OCI-LY3 (cell line): ENCODE measurements at regions not wholly inside any gene's neighbourhood (a gene's known extent, or its start where the extent isn't known, plus 50 kb on each side); places are given as distances from the start of the nearest gene placed in this dataset.

Source experiments
- H2AFZ ChIP-seq: fragments of 200-600, 300-600 bp; shearing (Covaris generic); 2 replicates; pipeline ENCODE4 v1.6.0; 2014; ENCODE audit warnings: antibody characterized with exemption, low read depth, low read length
- H3K27ac ChIP-seq: fragments of 200-600, 300-600 bp; sonication (generic); 2 replicates; pipeline ENCODE4 v1.5.1; 2014; ENCODE audit warnings: mild to moderate bottlenecking, low read length, moderate library complexity, mixed read lengths
- H3K27me3 ChIP-seq: fragments of 200-600, 300-600 bp; sonication (generic); 2 replicates; pipeline ENCODE4 v1.6.1; 2014; ENCODE audit warnings: low read depth, low read length, mixed read lengths
- H3K36me3 ChIP-seq: fragments of 200-600, 300-600 bp; sonication (generic); replicated peaks from 2 replicates; pipeline ENCODE3; 2014; ENCODE audit warnings: low read depth, low read length, mixed read lengths
- H3K4me1 ChIP-seq: fragments of 300-600, 200-600 bp; sonication (generic); 2 replicates; pipeline ENCODE4 v1.6.1; 2014; ENCODE audit warnings: low read length, mixed read lengths
- H3K4me2 ChIP-seq: fragments of 200-600, 300-600 bp; sonication (generic); 2 replicates; pipeline ENCODE4 v1.6.1; 2014; ENCODE audit warnings: low read length, mixed read lengths
- H3K4me3 ChIP-seq: fragments of 300-600, 200-600 bp; sonication (generic); 2 replicates; pipeline ENCODE4 v1.5.1; 2014; ENCODE audit warnings: antibody characterized with exemption, mild to moderate bottlenecking, low read length, moderate library complexity
- H3K79me2 ChIP-seq: fragments of 300-600, 200-600 bp; shearing (Covaris generic); 2 replicates; pipeline ENCODE4 v1.6.1; 2014; ENCODE audit warnings: mild to moderate bottlenecking, low read length, mixed read lengths
- H3K9ac ChIP-seq: fragments of 300-600, 200-600 bp; shearing (Covaris generic); 2 replicates; pipeline ENCODE4 v1.6.0; 2014; ENCODE audit warnings: mild to moderate bottlenecking, low read length, moderate library complexity
- H3K9me3 ChIP-seq: fragments of 200-600, 300-600 bp; shearing (Covaris generic); 2 replicates; pipeline ENCODE4 v1.6.1; 2014; ENCODE audit warnings: low read length, mixed read lengths; ENCODE audit not compliant: insufficient read depth
- H4K20me1 ChIP-seq: fragments of 200-600, 300-600 bp; sonication (generic); 2 replicates; pipeline ENCODE4 v1.6.1; 2016; ENCODE audit warnings: low read length, mixed read lengths; ENCODE audit not compliant: insufficient read depth
- CTCF ChIP-seq: fragments of 200-600, 300-600 bp; sonication (generic); IDR thresholded peaks from 2 replicates; pipeline ENCODE4 v1.5.1; 2014; ENCODE audit warnings: antibody characterized with exemption, low read length, low read depth
- EZH2phosphoT487 ChIP-seq: fragments of 200-600 bp; shearing (Covaris generic); IDR thresholded peaks from 2 replicates; pipeline ENCODE4 v1.6.1; 2018; ENCODE audit warnings: antibody characterized with exemption, mixed run types, low read depth

GRCh38 chr4:186876961-186877626, 153.4 kb upstream of the FAT1 start:
- no peak overlapping the region for H3K4me2 ChIP-seq
- no peaks in the 10 kb centered on the region for H3K9me3 ChIP-seq
- H3K36me3 ChIP-seq = no peaks in the 10 kb centered on the region
- no peak overlapping the region for H2AFZ ChIP-seq
- H3K27ac ChIP-seq = no peak overlapping the region
- no peak overlapping the region for H3K4me3 ChIP-seq
- TF ChIP-seq CTCF (no peak), EZH2phosphoT487 (no peak)
- H3K27me3 ChIP-seq = no peaks in the 10 kb centered on the region
- no peaks in the 10 kb centered on the region for H4K20me1 ChIP-seq
- H3K79me2 ChIP-seq = no peaks in the 10 kb centered on the region
- H3K4me1 ChIP-seq = no peaks in the 10 kb centered on the region
- H3K9ac ChIP-seq = no peak overlapping the region

- Histone ChIP-seq H3K4me1 (no peaks in the 10 kb centered on the region), H3K9ac (no peak overlapping the region), H3K27me3 (no peaks in the 10 kb centered on the region), H3K4me2 (no peak overlapping the region), H4K20me1 (no peaks in the 10 kb centered on the region), H3K79me2 (no peaks in the 10 kb centered on the region), H2AFZ (no peak overlapping the region), H3K27ac (no peak overlapping the region), H3K4me3 (no peak overlapping the region), H3K9me3 (no peaks in the 10 kb centered on the region), H3K36me3 (no peaks in the 10 kb centered on the region)
- TF ChIP-seq EZH2phosphoT487 = no peak
- TF ChIP-seq CTCF = no peak
Observed at GRCh38 chr4:186878203-186878776, 154.6 kb upstream of the FAT1 start.

- Histone ChIP-seq H3K4me2 (no peak overlapping the region), H2AFZ (no peak overlapping the region), H3K4me1 (no peaks in the 10 kb centered on the region), H3K79me2 (no peaks in the 10 kb centered on the region), H4K20me1 (no peaks in the 10 kb centered on the region), H3K27ac (no peak overlapping the region), H3K4me3 (no peak overlapping the region), H3K9me3 (no peaks in the 10 kb centered on the region), H3K9ac (no peak overlapping the region), H3K27me3 (no peaks in the 10 kb centered on the region), H3K36me3 (no peaks in the 10 kb centered on the region)
- TF ChIP-seq EZH2phosphoT487 = no peak
- no peak for TF ChIP-seq CTCF
Observed at GRCh38 chr4:186881521-186882220, 158.0 kb upstream of the FAT1 start.

GRCh38 chr4:186882293-186882692, 158.6 kb upstream of the FAT1 start:
- H2AFZ ChIP-seq = no peak overlapping the region
- no peak overlapping the region for H3K27ac ChIP-seq
- no peaks in the 10 kb centered on the region for H3K9me3 ChIP-seq
- no peaks in the 10 kb centered on the region for H3K4me1 ChIP-seq
- H3K4me3 ChIP-seq = no peak overlapping the region
- H3K9ac ChIP-seq = no peak overlapping the region
- H4K20me1 ChIP-seq = no peaks in the 10 kb centered on the region
- no peaks in the 10 kb centered on the region for H3K79me2 ChIP-seq
- TF ChIP-seq EZH2phosphoT487 = no peak
- no peak for TF ChIP-seq CTCF
- H3K27me3 ChIP-seq = no peaks in the 10 kb centered on the region
- H3K4me2 ChIP-seq = no peak overlapping the region
- no peaks in the 10 kb centered on the region for H3K36me3 ChIP-seq
